ENCODE measurements at regions not wholly inside any gene's neighbourhood (a gene's known extent, or its start where the extent isn't known, plus 50 kb on each side); places are given as distances from the start of the nearest gene placed in this dataset.

DNA sequence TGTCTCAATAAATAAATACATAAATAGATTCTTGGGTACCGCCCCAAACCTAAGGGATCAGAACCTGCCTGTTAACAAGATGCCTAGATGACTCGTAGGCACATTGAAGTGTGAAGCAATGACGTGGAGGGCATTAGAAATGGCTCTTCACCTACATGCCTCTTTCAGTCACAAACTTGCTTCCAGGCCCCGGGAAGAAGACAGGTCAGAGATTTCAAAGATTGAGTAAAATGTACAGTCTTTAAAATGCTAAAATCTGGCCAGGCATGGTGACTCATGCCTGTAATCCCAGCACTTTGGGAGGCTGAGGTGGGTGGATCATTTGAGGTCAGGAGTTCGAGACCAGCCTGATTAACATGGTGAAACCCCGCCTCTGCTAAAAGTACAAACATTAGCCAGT, 480.8 kb upstream of the JARID2 start:
- H3K9me3 ChIP-seq (ENCODE audit: low read length) = no peaks in the 10 kb centered on the region
- H3K9me2 ChIP-seq (ENCODE audit: insufficient read depth, low read length) = no peaks in the 10 kb centered on the region
- H3K4me2 ChIP-seq (ENCODE audit: low read length) = no peak overlapping the region
- H2AFZ ChIP-seq (ENCODE audit: low read length) = no peak overlapping the region
- no peaks in the 10 kb centered on the region for H3K36me3 ChIP-seq (ENCODE audit: insufficient read depth, low read length)
- POLR2A ChIA-PET = interaction anchor here (0.6 to 1.1 kb wide), 2 partner anchors 31 to 410 kb away, joined by 3 to 6 read pairs; no protein-coding TSS in a partner anchor
- TF ChIP-seq EZH2phosphoT487 (IDR thresholded peaks at IDR 0.05; ENCODE audit: borderline replicate concordance, low read depth, low read length) = no peak
- TF ChIP-seq, protein P1, sequence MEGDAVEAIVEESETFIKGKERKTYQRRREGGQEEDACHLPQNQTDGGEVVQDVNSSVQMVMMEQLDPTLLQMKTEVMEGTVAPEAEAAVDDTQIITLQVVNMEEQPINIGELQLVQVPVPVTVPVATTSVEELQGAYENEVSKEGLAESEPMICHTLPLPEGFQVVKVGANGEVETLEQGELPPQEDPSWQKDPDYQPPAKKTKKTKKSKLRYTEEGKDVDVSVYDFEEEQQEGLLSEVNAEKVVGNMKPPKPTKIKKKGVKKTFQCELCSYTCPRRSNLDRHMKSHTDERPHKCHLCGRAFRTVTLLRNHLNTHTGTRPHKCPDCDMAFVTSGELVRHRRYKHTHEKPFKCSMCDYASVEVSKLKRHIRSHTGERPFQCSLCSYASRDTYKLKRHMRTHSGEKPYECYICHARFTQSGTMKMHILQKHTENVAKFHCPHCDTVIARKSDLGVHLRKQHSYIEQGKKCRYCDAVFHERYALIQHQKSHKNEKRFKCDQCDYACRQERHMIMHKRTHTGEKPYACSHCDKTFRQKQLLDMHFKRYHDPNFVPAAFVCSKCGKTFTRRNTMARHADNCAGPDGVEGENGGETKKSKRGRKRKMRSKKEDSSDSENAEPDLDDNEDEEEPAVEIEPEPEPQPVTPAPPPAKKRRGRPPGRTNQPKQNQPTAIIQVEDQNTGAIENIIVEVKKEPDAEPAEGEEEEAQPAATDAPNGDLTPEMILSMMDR (conservative IDR thresholded peaks at IDR 0.05; ENCODE audit: low read length) = no peak
- H3K27ac ChIP-seq (ENCODE audit: low read depth, low read length, poor library complexity, severe bottlenecking) = no peak overlapping the region
- no peak for DNase-seq (ENCODE audit: low spot score)
- H3K4me3 ChIP-seq (ENCODE audit: low read depth, low read length, poor library complexity, severe bottlenecking) = no peak overlapping the region
- intact Hi-C loops (cut with micrococcal nuclease; ENCODE audit: unreplicated experiment) = no loop called here
- peaks cover 1% of the 10 kb centered on the region for H3K4me1 ChIP-seq (ENCODE audit: insufficient read depth, low read length, poor library complexity, severe bottlenecking)
- BruUV-seq (replicated peaks) = no TSS peak
- CTCF ChIA-PET (ENCODE audit: unreplicated experiment) = no interaction called here
- no peaks in the 10 kb centered on the region for H3K79me2 ChIP-seq (ENCODE audit: insufficient read depth, low read depth, low read length)
- no peaks in the 10 kb centered on the region for H4K20me1 ChIP-seq (ENCODE audit: insufficient read depth, low read length)

DNA sequence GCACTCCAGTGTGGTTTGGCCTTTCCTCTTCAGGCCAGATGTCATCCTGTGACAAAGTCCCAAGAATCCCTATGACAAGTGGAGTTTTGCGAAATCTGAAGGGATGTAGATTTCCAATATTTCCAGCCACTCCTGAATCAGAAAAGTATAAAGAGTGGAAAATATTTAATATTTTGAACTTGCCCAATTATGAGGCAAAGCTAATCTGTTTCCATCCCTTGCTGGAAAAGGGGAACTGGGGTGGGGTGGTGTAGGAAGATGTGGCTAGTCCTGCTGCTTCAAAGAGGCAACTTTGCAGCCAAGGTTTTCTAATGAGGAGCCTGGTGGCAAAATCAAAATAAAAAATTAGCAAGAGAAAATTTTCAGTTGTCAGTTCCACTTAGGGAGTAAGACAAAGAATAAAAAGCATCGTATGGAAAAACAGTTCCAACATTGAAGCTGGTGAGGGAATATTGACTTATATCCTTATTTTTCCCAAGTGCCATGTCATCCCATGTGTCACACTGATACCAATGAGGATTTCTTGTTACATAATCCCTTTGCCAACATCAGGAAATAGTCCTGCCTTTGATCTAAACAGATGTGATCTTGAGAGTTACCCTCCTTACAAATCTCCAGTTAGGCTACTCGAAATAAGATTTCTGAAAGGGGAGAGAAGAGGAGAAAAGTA, 480.0 kb upstream of the JARID2 start:
- no peaks in the 10 kb centered on the region for H3K9me3 ChIP-seq (ENCODE audit: low read length)
- intact Hi-C loops (cut with micrococcal nuclease; ENCODE audit: unreplicated experiment) = no loop called here
- CTCF ChIA-PET (ENCODE audit: unreplicated experiment) = no interaction called here
- no peaks in the 10 kb centered on the region for H3K4me1 ChIP-seq (ENCODE audit: insufficient read depth, low read length, poor library complexity, severe bottlenecking)
- no peak overlapping the region for H3K27ac ChIP-seq (ENCODE audit: low read depth, low read length, poor library complexity, severe bottlenecking)
- no peaks in the 10 kb centered on the region for H4K20me1 ChIP-seq (ENCODE audit: insufficient read depth, low read length)
- H3K9me2 ChIP-seq (ENCODE audit: insufficient read depth, low read length) = no peaks in the 10 kb centered on the region
- no peak overlapping the region for H2AFZ ChIP-seq (ENCODE audit: low read length)
- H3K36me3 ChIP-seq (ENCODE audit: insufficient read depth, low read length) = no peaks in the 10 kb centered on the region
- POLR2A ChIA-PET = interaction anchor here (0.6 to 1.5 kb wide), 4 partner anchors 19 to 409 kb away, joined by 3 to 6 read pairs (median 4); no protein-coding TSS in a partner anchor
- BruUV-seq (replicated peaks) = no TSS peak
- no peak overlapping the region for H3K4me3 ChIP-seq (ENCODE audit: low read depth, low read length, poor library complexity, severe bottlenecking)
- DNase-seq (ENCODE audit: low spot score) = no peak
- TF ChIP-seq, protein P1 (conservative IDR thresholded peaks at IDR 0.05; ENCODE audit: low read length) = no peak
- TF ChIP-seq EZH2phosphoT487 (IDR thresholded peaks at IDR 0.05; ENCODE audit: borderline replicate concordance, low read depth, low read length) = no peak
- no peak overlapping the region for H3K4me2 ChIP-seq (ENCODE audit: low read length)
- H3K79me2 ChIP-seq (ENCODE audit: insufficient read depth, low read depth, low read length) = no peaks in the 10 kb centered on the region

DNA sequence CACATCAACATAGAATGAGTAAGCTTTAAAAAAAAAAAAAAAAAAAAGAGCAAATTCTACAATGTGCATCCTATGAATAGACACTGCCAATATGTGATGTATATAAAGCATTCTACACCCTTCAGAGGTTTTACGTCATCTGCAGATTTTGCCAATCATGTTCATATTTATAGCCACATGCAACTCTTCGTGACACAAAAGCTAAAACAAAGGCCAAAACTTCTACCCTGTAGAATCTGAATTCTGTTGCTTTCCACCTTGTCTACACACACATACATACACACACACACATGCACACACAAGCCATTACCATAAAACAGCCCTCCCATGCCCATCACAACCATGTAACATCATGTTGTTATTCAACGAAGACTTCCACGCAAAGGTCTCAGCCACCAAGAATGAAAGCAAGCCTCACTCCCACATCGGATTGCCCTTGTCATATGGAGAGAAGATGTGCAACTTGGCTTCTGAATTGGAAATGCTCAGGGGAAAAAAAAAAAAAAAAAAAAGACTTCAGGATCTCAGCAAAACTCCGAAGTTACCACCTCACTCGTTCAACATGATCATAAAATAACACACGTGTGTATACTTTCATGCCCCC, 479.4 kb upstream of the JARID2 start:
- H3K36me3 ChIP-seq (ENCODE audit: insufficient read depth, low read length) = no peaks in the 10 kb centered on the region
- ChIA-PET POLR2A (interaction anchor here (0.6 to 1.5 kb wide), 3 partner anchors 18 to 1031 kb away, joined by 3 to 6 read pairs (median 3); no protein-coding TSS in a partner anchor), CTCF (ENCODE audit: unreplicated experiment) (no interaction called here)
- H3K27ac ChIP-seq (ENCODE audit: low read depth, low read length, poor library complexity, severe bottlenecking) = no peak overlapping the region
- H3K79me2 ChIP-seq (ENCODE audit: insufficient read depth, low read depth, low read length) = no peaks in the 10 kb centered on the region
- no peaks in the 10 kb centered on the region for H3K9me3 ChIP-seq (ENCODE audit: low read length)
- H3K9me2 ChIP-seq (ENCODE audit: insufficient read depth, low read length) = no peaks in the 10 kb centered on the region
- no TSS peak for BruUV-seq (replicated peaks)
- no peak overlapping the region for H2AFZ ChIP-seq (ENCODE audit: low read length)
- no peak for TF ChIP-seq EZH2phosphoT487 (IDR thresholded peaks at IDR 0.05; ENCODE audit: borderline replicate concordance, low read depth, low read length)
- TF ChIP-seq, protein P1 (conservative IDR thresholded peaks at IDR 0.05; ENCODE audit: low read length) = no peak
- no peaks in the 10 kb centered on the region for H4K20me1 ChIP-seq (ENCODE audit: insufficient read depth, low read length)
- H3K4me1 ChIP-seq (ENCODE audit: insufficient read depth, low read length, poor library complexity, severe bottlenecking) = no peaks in the 10 kb centered on the region
- no peak overlapping the region for H3K4me3 ChIP-seq (ENCODE audit: low read depth, low read length, poor library complexity, severe bottlenecking)
- H3K4me2 ChIP-seq (ENCODE audit: low read length) = no peak overlapping the region
- no peak for DNase-seq (ENCODE audit: low spot score)
- intact Hi-C loops (cut with micrococcal nuclease; ENCODE audit: unreplicated experiment) = no loop called here
